Sigmoid colon (tissue), 3 donors: ENCODE measurements at regions not wholly inside any gene's neighbourhood (a gene's known extent, or its start where the extent isn't known, plus 50 kb on each side); places are given as distances from the start of the nearest gene placed in this dataset.

ENCODE experiments used
- CTCF ChIP-seq, 4 experiments: fragments of 450-650 bp in 3 of 4; fragments of 200-600 bp in 1 of 4; IDR thresholded peaks; one replicate each; pipeline ENCODE4 v1.5.1; 2016 to 2019; ENCODE audit warnings: antibody characterized with exemption in 4 of 4, mild to moderate bottlenecking in 3 of 4, moderate library complexity in 2 of 4
- POLR2A ChIP-seq, 2 donors: fragments of 450-650 bp; IDR thresholded peaks; one replicate each; pipeline ENCODE4 v1.6.1; 2016; ENCODE audit warnings: antibody characterized with exemption in 2 of 2, mild to moderate bottlenecking in 2 of 2, moderate library complexity in 2 of 2

DNA sequence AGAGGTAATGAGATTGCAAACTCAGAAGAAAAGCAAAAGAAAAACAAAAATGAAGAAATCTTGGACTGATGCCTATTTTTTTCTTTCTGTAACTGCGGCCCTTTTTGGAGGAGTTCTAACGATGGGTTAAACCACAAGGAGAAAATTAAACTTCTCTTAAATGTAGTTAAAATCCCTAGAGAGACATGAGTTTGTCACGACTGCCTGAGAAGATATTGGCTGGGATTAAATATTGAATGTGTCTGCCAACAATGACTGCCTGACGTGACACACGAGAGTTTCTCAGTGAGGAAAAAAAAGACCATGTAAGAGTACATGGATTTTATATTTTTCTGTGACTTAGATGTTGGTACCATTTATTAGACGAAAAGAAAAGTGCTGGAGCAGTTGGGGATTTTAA, 1013.4 kb downstream of the PCDH9 start:
- TF ChIP-seq CTCF (IDR thresholded peaks at IDR 0.05): no peak
- no peak for TF ChIP-seq POLR2A (IDR thresholded peaks at IDR 0.05)
